GM13976 (cell line): ENCODE measurements at regions not wholly inside any gene's neighbourhood (a gene's known extent, or its start where the extent isn't known, plus 50 kb on each side); places are given as distances from the start of the nearest gene placed in this dataset.

Experiments
- DNase-seq: peaks from one replicate; pipeline ENCODE4 v3.0.0; 2012; ENCODE audit warnings: low spot score
- in situ Hi-C: fragments of 300-500 bp; cut with MboI; formaldehyde crosslinking; loops from one replicate; pipeline ENCODE4 v1.12.0; 2022; ENCODE audit warnings: low sequenced_read_pairs, mixed read lengths, inconsistent platforms; ENCODE audit not compliant: unreplicated experiment
- TF ChIP-seq, protein P1 (sequence below): IDR thresholded peaks from 2 replicates; pipeline ENCODE4 v1.5.1; 2012; ENCODE audit warnings: borderline replicate concordance, mild to moderate bottlenecking; ENCODE audit not compliant: insufficient read depth; ENCODE audit errors: extremely low read depth, missing control alignments, control extremely low read depth

DNA sequence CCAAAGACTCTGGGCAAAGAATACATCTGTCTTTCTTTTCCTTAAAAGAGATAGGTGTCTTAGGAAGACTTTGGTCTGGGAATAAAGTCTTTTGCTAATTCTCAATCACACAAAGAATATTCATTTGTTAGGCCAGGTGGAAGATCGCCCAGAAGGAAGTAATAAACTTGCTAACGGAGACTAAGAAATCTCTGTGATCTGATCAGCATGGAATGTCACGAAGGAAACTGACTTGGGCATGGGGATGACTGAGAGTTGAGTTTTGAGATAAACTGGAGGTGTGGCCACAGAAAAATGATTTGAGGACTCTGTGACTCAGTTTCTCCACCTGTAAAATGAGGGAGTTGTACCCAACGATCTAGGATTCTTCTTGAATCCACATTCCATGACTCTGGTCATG, 161.1 kb upstream of the SVIL start:
- DNase-seq = no peak
- TF ChIP-seq, protein P1, sequence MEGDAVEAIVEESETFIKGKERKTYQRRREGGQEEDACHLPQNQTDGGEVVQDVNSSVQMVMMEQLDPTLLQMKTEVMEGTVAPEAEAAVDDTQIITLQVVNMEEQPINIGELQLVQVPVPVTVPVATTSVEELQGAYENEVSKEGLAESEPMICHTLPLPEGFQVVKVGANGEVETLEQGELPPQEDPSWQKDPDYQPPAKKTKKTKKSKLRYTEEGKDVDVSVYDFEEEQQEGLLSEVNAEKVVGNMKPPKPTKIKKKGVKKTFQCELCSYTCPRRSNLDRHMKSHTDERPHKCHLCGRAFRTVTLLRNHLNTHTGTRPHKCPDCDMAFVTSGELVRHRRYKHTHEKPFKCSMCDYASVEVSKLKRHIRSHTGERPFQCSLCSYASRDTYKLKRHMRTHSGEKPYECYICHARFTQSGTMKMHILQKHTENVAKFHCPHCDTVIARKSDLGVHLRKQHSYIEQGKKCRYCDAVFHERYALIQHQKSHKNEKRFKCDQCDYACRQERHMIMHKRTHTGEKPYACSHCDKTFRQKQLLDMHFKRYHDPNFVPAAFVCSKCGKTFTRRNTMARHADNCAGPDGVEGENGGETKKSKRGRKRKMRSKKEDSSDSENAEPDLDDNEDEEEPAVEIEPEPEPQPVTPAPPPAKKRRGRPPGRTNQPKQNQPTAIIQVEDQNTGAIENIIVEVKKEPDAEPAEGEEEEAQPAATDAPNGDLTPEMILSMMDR = no peak
- in situ Hi-C loops = no loop called here

DNA sequence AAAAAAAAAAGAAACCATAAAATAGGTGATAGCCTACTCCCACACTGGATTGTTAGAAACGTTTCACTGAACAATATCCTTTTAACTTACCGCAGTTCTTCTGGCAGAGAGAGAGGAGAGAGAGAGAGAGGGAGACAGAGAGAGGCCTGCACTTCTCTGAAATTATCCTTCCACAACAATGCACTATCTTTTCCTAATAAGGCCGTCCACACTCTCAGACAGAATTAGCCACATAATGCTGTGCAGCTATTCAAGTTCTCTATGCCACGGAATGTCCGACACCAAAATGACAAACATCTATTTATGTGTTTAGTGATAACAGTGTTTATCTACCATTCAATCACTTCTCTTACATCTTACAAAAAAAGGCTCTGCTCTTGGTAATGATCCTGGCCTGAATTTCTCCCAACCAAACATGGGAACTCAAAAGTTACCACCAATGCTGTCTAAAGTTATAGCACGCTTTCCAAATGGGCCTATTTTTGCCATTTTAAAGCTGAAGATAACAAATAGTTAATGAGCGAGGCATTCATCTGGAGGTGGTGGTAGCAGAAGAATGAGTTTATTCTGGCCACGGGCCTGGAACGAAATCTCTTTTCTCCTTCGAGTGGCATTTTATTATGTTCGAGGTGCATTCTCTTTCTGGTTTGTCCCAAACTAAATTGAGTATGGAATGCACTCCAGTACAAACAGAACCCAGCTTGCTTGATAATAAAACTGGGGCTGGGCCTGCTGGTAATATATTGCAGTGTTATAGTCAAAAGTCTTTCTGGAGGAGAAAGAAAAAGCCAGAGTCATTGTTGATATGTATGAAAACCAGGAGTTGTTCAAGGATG, 160.2 kb upstream of the SVIL start:
- in situ Hi-C loops = no loop called here
- DNase-seq = no peak
- TF ChIP-seq, protein P1 = no peak

DNA sequence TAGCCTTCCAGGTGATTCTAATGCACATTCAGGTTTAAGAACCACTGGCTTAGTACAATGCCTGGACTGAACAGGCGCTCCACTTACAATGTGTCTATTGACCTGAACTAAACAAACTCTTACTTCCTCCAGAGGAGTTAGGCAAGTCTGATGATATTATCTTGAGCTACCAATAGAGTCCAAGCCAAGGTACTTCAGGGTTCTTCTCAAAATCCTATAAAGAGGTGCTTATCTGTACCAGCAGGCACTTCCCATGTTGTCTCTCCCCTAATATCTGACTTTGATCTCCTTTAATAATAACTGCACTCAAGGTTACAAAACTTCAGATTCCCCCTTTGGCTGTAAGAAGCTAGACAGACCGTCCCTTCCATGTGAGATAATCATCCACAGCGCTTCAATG, 157.0 kb upstream of the SVIL start:
- in situ Hi-C loops = no loop called here
- TF ChIP-seq, protein P1 = no peak
- no peak for DNase-seq

DNA sequence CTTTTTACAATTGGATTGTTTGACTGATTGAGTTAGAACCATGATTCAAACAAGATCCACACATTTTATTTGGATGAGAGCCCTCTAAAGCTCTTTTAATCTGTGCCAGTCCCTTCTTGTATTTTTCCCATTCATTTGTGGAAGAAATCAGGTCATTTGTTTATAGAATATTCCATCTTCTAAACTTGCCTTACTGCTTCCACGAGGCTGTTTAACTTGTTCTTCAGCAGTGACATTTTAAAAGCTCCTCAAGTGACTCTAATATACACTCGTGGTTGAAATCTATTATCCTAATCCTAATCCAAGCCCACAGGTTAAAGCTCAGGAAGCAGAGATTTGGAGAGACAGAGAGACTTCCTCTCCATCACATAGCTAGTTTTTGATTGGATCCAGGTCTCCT, 155.4 kb upstream of the SVIL start:
- in situ Hi-C loops = no loop called here
- TF ChIP-seq, protein P1 = no peak
- no peak for DNase-seq

DNA sequence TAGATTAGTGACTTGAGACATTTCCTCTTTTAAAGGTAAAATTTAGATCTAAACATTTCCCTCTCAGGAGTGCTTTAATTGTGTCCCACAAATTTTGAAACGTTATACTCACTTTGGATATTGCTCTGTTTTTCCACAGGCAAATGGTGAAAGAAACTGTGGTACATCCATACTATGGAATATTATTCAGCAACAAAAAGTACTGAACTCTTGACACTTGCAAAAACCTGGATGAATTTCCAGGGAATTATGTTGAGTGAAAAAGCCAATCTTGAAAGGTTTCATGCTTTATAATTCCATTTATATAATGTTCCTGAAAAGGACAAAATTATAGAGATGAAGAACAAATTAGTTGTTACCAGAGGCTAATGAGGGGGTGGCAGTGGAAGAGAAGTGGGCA, 153.3 kb upstream of the SVIL start:
- TF ChIP-seq, protein P1 = no peak
- no peak for DNase-seq
- in situ Hi-C loops = no loop called here

DNA sequence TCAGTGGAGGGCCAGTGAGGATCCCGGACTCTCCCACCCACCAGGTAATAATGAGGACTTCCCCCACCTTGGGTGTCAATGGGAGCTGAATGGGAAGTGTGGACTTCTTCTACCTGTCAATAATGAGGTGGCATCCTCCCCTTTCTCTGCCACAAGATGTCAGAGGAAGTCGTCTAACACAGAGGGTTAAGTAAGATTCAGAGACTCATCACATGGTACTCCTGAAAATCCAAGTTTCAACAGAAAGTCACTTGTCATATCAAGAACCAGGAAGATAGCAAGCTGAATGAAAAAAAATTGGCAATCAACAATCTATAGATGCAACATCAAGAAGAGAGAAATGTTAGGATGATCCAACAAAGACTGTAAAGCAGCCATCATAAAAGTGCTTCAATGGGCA, 150.9 kb upstream of the SVIL start:
- TF ChIP-seq, protein P1 = no peak
- DNase-seq = no peak
- in situ Hi-C loops = no loop called here

DNA sequence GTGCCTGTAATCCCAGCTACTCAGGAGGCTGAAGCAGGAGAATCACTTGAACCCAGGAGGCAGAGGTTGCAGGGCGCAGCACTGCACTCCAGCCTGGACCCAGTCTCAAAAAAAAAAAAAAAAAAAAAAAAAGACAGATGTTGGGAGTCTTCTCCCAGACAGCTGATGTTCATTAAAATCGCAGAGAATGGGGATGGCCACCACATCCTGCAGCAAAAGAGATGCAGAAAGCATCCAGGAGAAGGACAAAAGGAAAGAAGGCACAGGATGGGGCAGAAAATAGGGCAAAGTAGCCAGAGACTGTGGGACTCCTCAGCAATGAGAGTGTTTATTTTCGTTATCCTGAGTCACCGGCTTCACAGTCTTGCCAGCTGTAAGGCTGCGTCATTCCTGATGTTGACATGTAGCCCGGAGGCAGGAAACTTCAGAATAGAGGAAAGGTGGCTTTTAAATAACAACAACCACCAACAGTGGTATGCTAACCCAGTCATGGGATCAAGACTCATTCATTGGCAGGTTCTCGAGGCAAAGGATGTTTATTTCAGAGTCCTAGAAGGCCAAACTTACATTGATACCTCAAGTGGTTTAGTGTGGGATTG, 149.5 kb upstream of the SVIL start:
- DNase-seq = no peak
- in situ Hi-C loops = no loop called here
- TF ChIP-seq, protein P1 = no peak
